GM12878 (cell line): ENCODE measurements at regions not wholly inside any gene's neighbourhood (a gene's known extent, or its start where the extent isn't known, plus 50 kb on each side); places are given as distances from the start of the nearest gene placed in this dataset.

ENCODE experiments used
- ATF3 ChIP-seq: IDR thresholded peaks from 2 replicates; pipeline ENCODE4 v1.6.1; 2011; ENCODE audit warnings: low read depth, mild to moderate bottlenecking, low read length, moderate library complexity, borderline replicate concordance; ENCODE audit errors: extremely low read depth
- CEBPB ChIP-seq, 2 experiments: fragments of 150-350 bp in 1 of 2; IDR thresholded peaks; 2 replicates each; pipeline ENCODE4 v1.6.1; 2012 to 2014; ENCODE audit warnings: low read depth in 2 of 2, low read length in 2 of 2, borderline replicate concordance in 1 of 2, inconsistent platforms in 1 of 2
- CHD1 ChIP-seq: IDR thresholded peaks from 2 replicates; pipeline ENCODE4 v1.6.1; 2012; ENCODE audit warnings: low read depth, low read length, improper control_type of control experiment
- CTCF ChIP-seq, 3 experiments: IDR thresholded peaks in 2 of 3; conservative IDR thresholded peaks in 1 of 3; 2 replicates each; pipeline ENCODE4 v1.5.1; 2011; ENCODE audit warnings: low read depth in 3 of 3, low read length in 3 of 3, mild to moderate bottlenecking in 3 of 3, control low read depth in 2 of 3, moderate library complexity in 2 of 3, inconsistent platforms in 1 of 3, mixed read lengths in 1 of 3; ENCODE audit not compliant: control insufficient read depth in 2 of 3, insufficient read depth in 1 of 3; ENCODE audit errors: extremely low read depth in 1 of 3
- EP300 ChIP-seq, 2 experiments: fragments of 150-350 bp in 1 of 2; IDR thresholded peaks; 2 replicates each; pipeline ENCODE4 v1.6.1; 2011 to 2012; ENCODE audit warnings: low read depth in 2 of 2, low read length in 2 of 2, borderline replicate concordance in 1 of 2, improper control_type of control experiment in 1 of 2, inconsistent platforms in 1 of 2; ENCODE audit not compliant: control insufficient read depth in 1 of 2
- FOXK2 ChIP-seq: fragments of 450-650 bp; IDR thresholded peaks from 2 replicates; pipeline ENCODE4 v1.6.1; 2017; ENCODE audit warnings: mild to moderate bottlenecking, moderate library complexity
- FOXM1 ChIP-seq: IDR thresholded peaks from 2 replicates; pipeline ENCODE4 v1.6.1; 2012; ENCODE audit warnings: low read depth, mild to moderate bottlenecking, inconsistent platforms, low read length, moderate library complexity
- IRF3 ChIP-seq: fragments of 450-650 bp; IDR thresholded peaks from 2 replicates; pipeline ENCODE4 v1.6.1; 2014; ENCODE audit warnings: mild to moderate bottlenecking
- RFX5 ChIP-seq: IDR thresholded peaks from 2 replicates; pipeline ENCODE4 v1.6.1; 2011; ENCODE audit warnings: low read depth, low read length, improper control_type of control experiment
- SRF ChIP-seq, 2 experiments: IDR thresholded peaks; 2 replicates each; pipeline ENCODE4 v1.6.1; 2011; ENCODE audit warnings: low read depth in 2 of 2, low read length in 2 of 2, mild to moderate bottlenecking in 1 of 2, moderate library complexity in 1 of 2
- TCF12 ChIP-seq: IDR thresholded peaks from 2 replicates; pipeline ENCODE4 v1.6.1; 2011; ENCODE audit warnings: low read depth, mild to moderate bottlenecking, low read length
- YY1 ChIP-seq: IDR thresholded peaks from 2 replicates; pipeline ENCODE4 v1.6.1; 2011; ENCODE audit warnings: low read depth, mild to moderate bottlenecking, low read length
- ZNF24 ChIP-seq: fragments of 450-650 bp; IDR thresholded peaks from 2 replicates; pipeline ENCODE4 v1.6.1; 2017; ENCODE audit warnings: antibody characterized with exemption, mild to moderate bottlenecking
- ZNF274 ChIP-seq: IDR thresholded peaks from one replicate; pipeline ENCODE4 v1.8.0; 2011; ENCODE audit not compliant: insufficient read length, insufficient read depth

- TF ChIP-seq ZNF24 (no peak), FOXM1 (no peak), IRF3 (no peak), FOXK2 (no peak), CTCF (IDR thresholded peaks at IDR 0.05 in 2 of 3, conservative IDR thresholded peaks at IDR 0.05 in 1 of 3; ENCODE audit: control insufficient read depth in 2 of 3, extremely low read depth in 1 of 3, insufficient read depth in 1 of 3, low read depth in 3 of 3, low read length in 3 of 3) (no peak), EP300 (IDR thresholded peaks at IDR 0.05; ENCODE audit: borderline replicate concordance in 1 of 2, control insufficient read depth in 1 of 2, low read depth in 2 of 2, low read length in 2 of 2) (no peak), ZNF274 (no peak), SRF (IDR thresholded peaks at IDR 0.05; ENCODE audit: low read depth in 2 of 2, low read length in 2 of 2) (no peak), YY1 (no peak), ATF3 (no peak), TCF12 (no peak), CHD1 (no peak), CEBPB (IDR thresholded peaks at IDR 0.05; ENCODE audit: borderline replicate concordance in 1 of 2, low read depth in 2 of 2, low read length in 2 of 2) (no peak), RFX5 (no peak)
Measured at GRCh38 chr1:81547261-81547911, 253.3 kb upstream of the ADGRL2 start.
